Mesothelial cell of epicardium (in vitro differentiated cells): ENCODE measurements at regions not wholly inside any gene's neighbourhood (a gene's known extent, or its start where the extent isn't known, plus 50 kb on each side); places are given as distances from the start of the nearest gene placed in this dataset.

Experiments
- DNase-seq, 2 experiments: peaks; one replicate each; pipeline ENCODE4 v3.0.0; 2021; ENCODE audit warnings: low spot score in 2 of 2; ENCODE audit not compliant: unreplicated experiment in 2 of 2
- H3K27ac Mint-ChIP-seq: 2 replicates; pipeline ENCODE4 v1.8.0; 2021; ENCODE audit warnings: mixed read lengths
- H3K27me3 Mint-ChIP-seq: 2 replicates; pipeline ENCODE4 v1.8.0; 2021; ENCODE audit warnings: low read depth, mixed read lengths
- H3K36me3 Mint-ChIP-seq: 2 replicates; pipeline ENCODE4 v1.8.0; 2021; ENCODE audit warnings: mixed read lengths
- H3K4me1 Mint-ChIP-seq: 2 replicates; pipeline ENCODE4 v1.8.0; 2021; ENCODE audit warnings: mixed read lengths
- H3K4me3 Mint-ChIP-seq: 2 replicates; pipeline ENCODE4 v1.8.0; 2021; ENCODE audit warnings: mild to moderate bottlenecking, moderate library complexity, mixed read lengths
- H3K9me3 Mint-ChIP-seq: 2 replicates; pipeline ENCODE4 v1.8.0; 2021; ENCODE audit warnings: mixed read lengths
- CTCF ChIP-seq: fragments of 200-600 bp; sonication (generic); IDR thresholded peaks from one replicate; pipeline ENCODE4 v1.5.0; 2021; ENCODE audit warnings: antibody characterized with exemption; ENCODE audit not compliant: unreplicated experiment

GRCh38 chr15:96066852-96067495 is 263.5 kb upstream of the NR2F2 start:
- Mint-ChIP-seq H3K36me3 (peaks cover 2% of the 10 kb centered on the region), H3K4me1 (peaks cover 9% of the 10 kb centered on the region), H3K9me3 (peaks cover 12% of the 10 kb centered on the region), H3K27ac (no peak overlapping the region), H3K4me3 (no peak overlapping the region), H3K27me3 (no peaks in the 10 kb centered on the region)
- DNase-seq = no peak
- no peak for TF ChIP-seq CTCF

- H3K27me3 Mint-ChIP-seq = no peaks in the 10 kb centered on the region
- DNase-seq = no peak
- H3K4me1 Mint-ChIP-seq = peaks cover 9% of the 10 kb centered on the region
- no peak for TF ChIP-seq CTCF
- H3K36me3 Mint-ChIP-seq = peaks cover 2% of the 10 kb centered on the region
- H3K4me3 Mint-ChIP-seq = no peak overlapping the region
- H3K9me3 Mint-ChIP-seq = peaks cover 14% of the 10 kb centered on the region
- no peak overlapping the region for H3K27ac Mint-ChIP-seq
Observed at GRCh38 chr15:96067677-96068076, 262.8 kb upstream of the NR2F2 start.

- Mint-ChIP-seq H3K27me3 (no peaks in the 10 kb centered on the region), H3K27ac (no peak overlapping the region), H3K36me3 (peaks cover 2% of the 10 kb centered on the region), H3K4me3 (no peak overlapping the region), H3K9me3 (peaks cover 18% of the 10 kb centered on the region), H3K4me1 (peaks cover 7% of the 10 kb centered on the region)
- DNase-seq = no peak
- no peak for TF ChIP-seq CTCF
Observed at GRCh38 chr15:96068897-96069296, 261.6 kb upstream of the NR2F2 start.

- H3K36me3 Mint-ChIP-seq = no peaks in the 10 kb centered on the region
- TF ChIP-seq CTCF = no peak
- peaks cover 7% of the 10 kb centered on the region for H3K4me1 Mint-ChIP-seq
- no peak overlapping the region for H3K27ac Mint-ChIP-seq
- H3K27me3 Mint-ChIP-seq = no peaks in the 10 kb centered on the region
- H3K4me3 Mint-ChIP-seq = no peak overlapping the region
- no peak for DNase-seq
- peaks cover 12% of the 10 kb centered on the region for H3K9me3 Mint-ChIP-seq
Observed at GRCh38 chr15:96070636-96071035, 259.9 kb upstream of the NR2F2 start.

- peaks cover 2% of the 10 kb centered on the region for H3K4me1 Mint-ChIP-seq
- H3K27me3 Mint-ChIP-seq = no peaks in the 10 kb centered on the region
- H3K27ac Mint-ChIP-seq = no peak overlapping the region
- TF ChIP-seq CTCF = no peak
- H3K36me3 Mint-ChIP-seq = no peaks in the 10 kb centered on the region
- DNase-seq = no peak
- no peak overlapping the region for H3K4me3 Mint-ChIP-seq
- H3K9me3 Mint-ChIP-seq = peaks cover 12% of the 10 kb centered on the region
Observed at GRCh38 chr15:96072821-96073220, 257.7 kb upstream of the NR2F2 start.

GRCh38 chr15:96073908-96074307 is 256.6 kb upstream of the NR2F2 start:
- Mint-ChIP-seq H3K36me3 (no peaks in the 10 kb centered on the region), H3K27me3 (no peaks in the 10 kb centered on the region), H3K27ac (no peak overlapping the region), H3K4me1 (no peaks in the 10 kb centered on the region), H3K9me3 (peaks cover 12% of the 10 kb centered on the region), H3K4me3 (no peak overlapping the region)
- DNase-seq = no peak
- TF ChIP-seq CTCF = no peak
